ENCODE measurements at regions not wholly inside any gene's neighbourhood (a gene's known extent, or its start where the extent isn't known, plus 50 kb on each side); places are given as distances from the start of the nearest gene placed in this dataset.

- Histone ChIP-seq H4K5ac (ENCODE audit: insufficient read length, low read depth, low read length) (no peak overlapping the region), H3K18ac (ENCODE audit: insufficient read length, low read depth, low read length) (no peak overlapping the region), H4K8ac (replicated peaks; ENCODE audit: insufficient read length, low read depth, low read length) (no peak overlapping the region), H3K27me3 (ENCODE audit: insufficient read depth, low read length) (no peaks in the 10 kb centered on the region), H4K20me1 (ENCODE audit: control insufficient read depth, insufficient read depth, insufficient read length) (no peaks in the 10 kb centered on the region), H2BK120ac (ENCODE audit: low read depth, low read length, poor library complexity, severe bottlenecking) (no peak overlapping the region), H3K9ac (ENCODE audit: extremely low read depth, insufficient read length, low read length) (no peak overlapping the region), H3T11ph (ENCODE audit: low read length) (no peak overlapping the region), H2AK5ac (ENCODE audit: insufficient read length, low read length) (no peak overlapping the region), H3K4me1 (ENCODE audit: insufficient read depth, low read length) (no peaks in the 10 kb centered on the region), H3K14ac (ENCODE audit: insufficient read depth, low read length) (no peak overlapping the region), H4K91ac (ENCODE audit: insufficient read length, low read depth, low read length) (no peak overlapping the region), H3K27ac (ENCODE audit: insufficient read length, low read depth, low read length) (no peak overlapping the region), H3K79me1 (ENCODE audit: insufficient read depth, low read depth, low read length, poor library complexity, severe bottlenecking) (no peaks in the 10 kb centered on the region), H3K23ac (ENCODE audit: insufficient read length, low read depth, low read length) (no peak overlapping the region), H2BK20ac (ENCODE audit: low read depth, low read length, poor library complexity, severe bottlenecking) (no peak overlapping the region), H2BK5ac (ENCODE audit: insufficient read length, low read length) (no peak overlapping the region), H2AFZ (ENCODE audit: low read length) (no peak overlapping the region), H3K4me2 (ENCODE audit: insufficient read depth, insufficient read length, low read length) (no peak overlapping the region), H3K9me3 (ENCODE audit: control insufficient read depth, low read depth, low read length) (no peaks in the 10 kb centered on the region), H3K79me2 (ENCODE audit: insufficient read depth, low read length) (no peaks in the 10 kb centered on the region), H2BK15ac (ENCODE audit: low read depth, low read length) (no peak overlapping the region), H3K23me2 (ENCODE audit: insufficient read length, low read depth, low read length, poor library complexity, severe bottlenecking) (no peaks in the 10 kb centered on the region), H2BK12ac (ENCODE audit: insufficient read length, low read depth, low read length) (no peak overlapping the region), H3K4ac (ENCODE audit: low read depth, low read length) (no peak overlapping the region), H3K56ac (ENCODE audit: insufficient read length, low read depth, low read length) (no peak overlapping the region)
- Mint-ChIP-seq H3K36me3 (ENCODE audit: insufficient read depth in 1 of 3, low read depth in 3 of 3) (no peaks in the 10 kb centered on the region), H3K27ac (no peak overlapping the region), H3K4me3 (no peak overlapping the region), H3K9me3 (no peaks in the 10 kb centered on the region; a peak in 1 of 5 replicates), H3K4me1 (no peaks in the 10 kb centered on the region), H3K27me3 (ENCODE audit: low read depth) (no peaks in the 10 kb centered on the region)
- DNase-seq: no peak
- WGBS (ENCODE audit: extremely low coverage, insufficient read length, low lambda C conversion rate): no CpG with 5 or more reads among the region's 2 CpGs
- no peak for TF ChIP-seq CTCF (conservative IDR thresholded peaks at IDR 0.05)
Observed at GRCh38 chr18:54052732-54053429, 171.6 kb downstream of the MBD2 start.

All from H9 (cell line).